Esophagus squamous epithelium (tissue), 4 donors: ENCODE measurements at regions not wholly inside any gene's neighbourhood (a gene's known extent, or its start where the extent isn't known, plus 50 kb on each side); places are given as distances from the start of the nearest gene placed in this dataset.

Experiments
- POLR2A ChIP-seq, 4 donors: fragments of 450-650 bp; IDR thresholded peaks; one replicate each; pipeline ENCODE4 v1.6.1; 2017; ENCODE audit warnings: antibody characterized with exemption in 4 of 4, mild to moderate bottlenecking in 4 of 4, moderate library complexity in 3 of 4
- TF ChIP-seq, protein P1 (sequence below), 6 experiments: fragments of 450-650 bp in 4 of 6; fragments of 200-600 bp in 2 of 6; sonication (generic) in 2 of 6; IDR thresholded peaks; one replicate each; pipeline ENCODE4 v1.5.1; 2016 to 2019; ENCODE audit warnings: antibody characterized with exemption in 6 of 6, mild to moderate bottlenecking in 4 of 6, moderate library complexity in 4 of 6

DNA sequence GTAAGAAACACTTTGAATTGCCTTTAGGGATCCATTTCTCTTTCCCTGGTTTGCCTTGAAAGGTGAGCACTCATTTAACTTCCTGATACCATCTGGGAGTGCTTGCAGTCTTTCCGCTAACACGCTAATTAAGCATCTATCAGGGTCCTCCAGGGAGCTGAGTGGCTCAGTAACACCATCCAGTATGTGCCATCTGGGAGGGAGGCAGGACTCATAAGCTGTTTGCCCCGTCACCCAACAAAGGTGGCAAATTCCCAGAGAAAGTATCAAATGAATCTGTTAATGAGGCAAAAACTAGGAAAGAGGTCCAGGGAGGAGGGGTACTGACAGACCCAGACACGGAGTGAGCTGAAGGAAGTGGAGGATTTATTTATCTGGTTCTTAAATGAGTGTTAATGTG is 430.9 kb downstream of the HLX start:
- TF ChIP-seq, protein P1, sequence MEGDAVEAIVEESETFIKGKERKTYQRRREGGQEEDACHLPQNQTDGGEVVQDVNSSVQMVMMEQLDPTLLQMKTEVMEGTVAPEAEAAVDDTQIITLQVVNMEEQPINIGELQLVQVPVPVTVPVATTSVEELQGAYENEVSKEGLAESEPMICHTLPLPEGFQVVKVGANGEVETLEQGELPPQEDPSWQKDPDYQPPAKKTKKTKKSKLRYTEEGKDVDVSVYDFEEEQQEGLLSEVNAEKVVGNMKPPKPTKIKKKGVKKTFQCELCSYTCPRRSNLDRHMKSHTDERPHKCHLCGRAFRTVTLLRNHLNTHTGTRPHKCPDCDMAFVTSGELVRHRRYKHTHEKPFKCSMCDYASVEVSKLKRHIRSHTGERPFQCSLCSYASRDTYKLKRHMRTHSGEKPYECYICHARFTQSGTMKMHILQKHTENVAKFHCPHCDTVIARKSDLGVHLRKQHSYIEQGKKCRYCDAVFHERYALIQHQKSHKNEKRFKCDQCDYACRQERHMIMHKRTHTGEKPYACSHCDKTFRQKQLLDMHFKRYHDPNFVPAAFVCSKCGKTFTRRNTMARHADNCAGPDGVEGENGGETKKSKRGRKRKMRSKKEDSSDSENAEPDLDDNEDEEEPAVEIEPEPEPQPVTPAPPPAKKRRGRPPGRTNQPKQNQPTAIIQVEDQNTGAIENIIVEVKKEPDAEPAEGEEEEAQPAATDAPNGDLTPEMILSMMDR (IDR thresholded peaks at IDR 0.05), result no peak
- TF ChIP-seq POLR2A (IDR thresholded peaks at IDR 0.05), result no peak
